NCI-H2196 treated with DMSO at 0.1 percent for 48 hours (cell line): ENCODE measurements at regions not wholly inside any gene's neighbourhood (a gene's known extent, or its start where the extent isn't known, plus 50 kb on each side); places are given as distances from the start of the nearest gene placed in this dataset.
"Not testable (repeated sequence)": the region's sequence is repeated elsewhere in the genome, so short reads cannot be mapped to it uniquely, and the experiment has no call there.

Source experiments
- DNase-seq: peaks from one replicate; lab custom pipeline; 2025; ENCODE audit not compliant: unreplicated experiment; lab: John Stamatoyannopoulos, UW

DNA sequence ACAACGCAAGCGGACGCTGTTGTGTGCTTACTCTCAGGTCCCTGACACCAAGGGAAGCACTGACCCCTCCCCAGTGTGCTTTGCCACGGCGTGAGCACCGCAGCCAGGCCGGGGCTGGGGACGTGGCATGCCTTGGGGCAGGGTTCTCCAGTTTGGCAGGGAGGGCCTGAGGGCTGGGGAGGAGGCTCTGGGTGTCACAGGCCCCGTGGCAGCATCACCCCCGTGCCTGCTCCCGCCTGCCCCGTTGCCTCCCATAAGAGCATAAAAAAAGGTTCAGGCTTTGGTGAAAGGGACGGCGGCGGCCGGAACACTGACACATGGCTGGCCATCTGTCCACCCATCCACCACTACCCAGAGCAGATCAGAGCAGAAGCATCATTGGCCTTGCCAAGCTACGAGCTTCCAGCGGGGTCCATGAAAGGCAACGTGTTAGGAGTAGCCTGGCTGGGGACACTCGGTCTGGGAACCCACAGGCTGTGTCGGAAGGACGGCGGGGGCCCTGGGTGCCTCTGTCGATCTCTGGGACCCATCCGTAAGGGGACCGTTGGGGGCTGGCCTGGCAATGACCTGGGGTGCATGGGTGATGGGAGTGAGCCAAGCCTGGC, 183.0 kb downstream of the IGLL1 start:
- DNase-seq: no peak

GRCh38 chr22:23396362-23397007, 183.6 kb downstream of the IGLL1 start:
- DNase-seq: no peak

GRCh38 chr22:23395530-23396361, 184.3 kb downstream of the IGLL1 start:
- no peak for DNase-seq

DNA sequence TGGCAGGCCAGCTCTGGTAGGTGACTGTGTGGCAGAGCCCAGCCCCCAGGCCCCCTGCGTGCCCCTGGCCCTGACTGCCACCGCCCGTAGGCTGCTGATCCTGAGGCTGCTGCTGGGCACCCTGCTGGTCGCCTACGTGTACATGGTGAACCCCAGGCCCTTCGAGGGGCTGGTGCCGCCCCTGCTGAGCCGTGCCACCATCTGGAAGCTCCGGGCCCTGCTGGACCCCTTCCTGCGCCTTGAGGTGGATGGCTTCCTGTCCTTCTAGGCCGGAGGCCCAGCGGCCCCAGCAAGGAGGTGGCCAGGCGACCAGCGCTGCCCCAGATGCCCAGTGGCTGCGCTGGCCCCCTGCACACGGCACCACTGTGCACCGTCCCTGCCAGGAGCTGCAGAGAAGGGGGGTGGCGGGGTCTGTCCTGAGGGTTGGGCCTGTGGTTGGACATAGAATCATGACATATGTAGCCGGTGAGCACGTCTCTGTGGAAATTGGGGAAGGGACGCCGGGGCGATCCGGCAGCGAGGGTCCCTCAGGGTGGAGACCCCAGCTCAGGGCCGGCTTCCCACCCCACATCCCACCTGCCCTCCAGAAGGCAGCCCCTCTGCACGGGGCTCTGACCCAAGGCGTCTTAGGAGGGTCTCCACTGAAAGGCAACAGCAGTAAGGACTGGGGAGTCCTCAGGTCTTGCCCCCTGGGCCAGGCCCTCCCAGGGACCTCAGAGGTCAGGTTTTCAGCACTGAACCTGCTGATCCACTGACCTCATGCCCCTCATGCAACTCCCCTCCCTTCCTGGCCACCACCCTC, 185.4 kb downstream of the IGLL1 start:
- DNase-seq: no peak

DNA sequence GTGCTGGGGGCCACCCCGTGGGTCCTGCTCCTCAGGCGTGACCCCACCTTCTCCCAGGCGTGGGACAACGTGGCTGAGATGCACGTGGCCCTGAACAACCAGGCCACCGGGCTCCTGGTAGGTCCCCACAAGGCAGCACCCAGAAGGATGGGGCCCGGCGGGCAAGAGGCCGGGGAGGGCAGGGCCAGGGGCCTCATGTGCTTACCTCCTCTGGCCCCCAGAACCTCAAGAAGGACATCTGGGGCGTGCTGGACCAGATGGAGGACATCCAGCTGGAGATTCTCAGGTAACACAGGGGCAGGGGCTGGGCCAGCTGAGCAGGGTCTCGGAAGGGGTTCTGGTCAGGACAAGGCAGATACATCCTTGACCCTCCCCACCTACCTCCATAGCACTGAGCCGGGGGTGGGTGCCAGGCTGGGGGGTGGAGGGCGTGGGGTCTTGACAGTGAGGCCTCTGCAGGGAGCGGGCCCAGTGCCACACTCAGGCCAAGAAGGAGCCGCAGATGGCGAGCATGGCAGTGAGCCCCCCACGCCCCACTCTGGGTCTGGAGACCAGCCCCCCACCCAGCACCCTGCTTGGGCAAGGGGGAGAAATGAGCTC, 186.3 kb downstream of the IGLL1 start:
- DNase-seq: no peak

DNA sequence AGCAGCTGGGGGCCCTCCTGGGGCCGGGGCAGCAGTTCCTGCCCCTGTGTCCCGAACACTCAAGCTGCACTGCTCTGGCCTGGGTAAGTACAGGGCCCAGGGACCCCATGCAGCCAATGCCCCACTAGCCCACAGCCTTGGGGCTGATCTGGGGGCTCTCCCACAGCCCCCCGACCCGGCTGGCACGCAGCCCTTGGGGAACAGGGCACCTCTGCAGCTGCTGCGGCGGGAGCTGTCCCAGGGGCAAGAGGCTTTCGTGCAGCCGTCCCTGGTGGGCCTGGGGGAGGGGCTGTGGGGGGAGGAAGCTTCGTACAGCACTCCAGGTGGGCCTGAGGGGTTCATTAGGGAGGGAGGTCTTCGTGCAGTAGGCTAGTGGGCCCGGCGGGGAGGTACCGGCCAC, 186.9 kb downstream of the IGLL1 start:
- DNase-seq: not testable (repeated sequence)

- DNase-seq: no peak
These were observed 187.5 kb downstream of the IGLL1 start for GRCh38 chr22:23392420-23393121.

- DNase-seq: no peak
These were observed 189.1 kb downstream of the IGLL1 start for GRCh38 chr22:23391022-23391421.

- DNase-seq: no peak
These were observed 190.6 kb downstream of the IGLL1 start for GRCh38 chr22:23389271-23390071.

DNA sequence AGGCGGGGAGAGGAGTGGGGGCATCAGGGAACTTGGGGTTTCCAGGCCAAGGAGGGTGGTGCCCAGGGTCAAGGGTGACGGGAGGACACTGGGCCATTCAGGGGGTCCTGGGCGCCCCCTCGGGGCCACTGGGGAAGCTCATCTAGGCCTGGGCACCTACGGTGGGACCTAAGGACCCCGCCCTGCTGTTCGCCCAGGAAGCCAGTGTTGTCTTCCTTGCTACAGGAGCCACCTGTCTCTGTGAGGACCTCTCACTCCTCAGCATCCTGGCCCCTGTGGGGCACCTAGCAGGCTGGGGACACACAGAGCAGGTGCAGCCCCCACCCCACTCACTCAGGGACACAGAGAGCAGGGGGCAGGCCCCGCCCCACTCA, 191.6 kb downstream of the IGLL1 start:
- DNase-seq: no peak

GRCh38 chr22:23387827-23388516, 192.1 kb downstream of the IGLL1 start:
- no peak for DNase-seq

GRCh38 chr22:23386822-23387580, 193.1 kb downstream of the IGLL1 start:
- no peak for DNase-seq

DNA sequence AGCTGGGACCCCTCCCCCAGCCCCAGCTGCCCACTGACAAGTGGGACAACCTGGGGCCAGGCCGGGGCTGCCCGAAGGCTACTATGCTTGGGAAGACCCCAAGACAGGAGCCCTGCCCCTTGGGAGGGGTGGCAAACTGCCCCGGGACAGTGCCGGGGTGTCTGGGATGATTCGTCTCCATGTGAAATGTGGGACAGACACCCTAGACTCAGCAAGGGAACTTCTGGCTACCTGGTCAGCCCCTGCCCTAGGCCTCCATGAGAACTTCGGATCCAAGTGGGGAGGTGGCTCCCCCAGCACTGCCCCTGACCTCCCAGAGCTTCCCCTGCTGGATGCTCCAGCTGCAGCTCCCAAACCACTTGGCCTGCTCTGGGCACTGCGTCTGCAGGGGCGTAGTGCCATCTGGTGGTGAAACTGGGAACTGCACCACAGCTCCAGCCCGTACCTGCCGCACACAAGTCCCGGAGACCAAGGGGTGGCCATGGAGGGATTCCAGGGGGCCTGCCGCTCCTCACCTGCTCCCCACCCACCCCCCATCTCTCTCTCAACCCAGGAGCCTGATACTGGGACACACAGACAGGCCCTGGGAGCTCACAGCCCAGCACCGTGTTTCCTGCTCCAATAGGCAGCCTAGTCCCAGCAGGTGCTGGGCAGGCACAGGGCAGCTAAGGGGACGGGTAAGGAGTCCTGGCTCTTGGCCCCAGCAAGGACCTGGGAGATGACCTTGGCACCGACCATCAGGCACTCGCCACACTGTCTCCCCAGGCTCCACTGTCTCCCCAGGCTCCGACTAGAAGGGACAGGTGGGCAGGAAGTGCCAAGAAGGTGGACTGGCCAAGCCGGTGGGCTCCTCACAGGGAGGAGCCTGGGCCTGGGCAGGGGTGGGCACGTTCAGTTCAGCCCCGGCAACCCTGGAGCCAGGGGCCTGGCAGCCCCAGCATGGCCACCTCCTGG, 194.1 kb downstream of the IGLL1 start:
- peak; percentile 4 for DNase-seq

- no peak for DNase-seq
These were observed 195.0 kb downstream of the IGLL1 start for GRCh38 chr22:23384923-23385677.

DNA sequence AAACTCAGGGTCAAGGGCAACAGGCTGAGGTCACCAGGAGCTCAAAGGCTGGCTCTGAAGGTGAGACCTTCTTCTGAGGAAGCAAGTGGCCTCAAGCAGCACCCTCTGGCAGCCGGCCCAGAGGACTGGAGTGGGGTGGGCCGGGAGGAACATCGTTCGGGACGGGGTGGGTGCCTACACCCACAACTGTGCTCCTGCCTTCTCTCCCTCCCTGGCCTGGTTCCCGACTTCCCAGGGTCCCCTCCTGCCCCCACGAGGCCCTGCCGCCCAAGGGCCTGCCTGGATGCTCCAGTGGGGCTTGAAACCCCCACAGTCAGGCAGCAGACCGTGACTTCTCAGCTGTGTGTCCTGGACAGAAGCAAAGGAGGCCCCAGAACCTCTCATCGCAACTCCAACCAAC, 195.7 kb downstream of the IGLL1 start:
- DNase-seq: no peak
